Thyroid gland (tissue), 4 donors: ENCODE measurements at regions not wholly inside any gene's neighbourhood (a gene's known extent, or its start where the extent isn't known, plus 50 kb on each side); places are given as distances from the start of the nearest gene placed in this dataset.

ENCODE experiments used
- DNase-seq, 2 donors: peaks; one replicate each; pipeline ENCODE4 v3.0.0-alpha.2; 2019
- H3K27ac ChIP-seq, 3 donors: fragments of 200-600 bp; sonication (generic); 1 replicate in 2 of 3; 2 replicates in 1 of 3; pipeline ENCODE4 v1.5.1; 2016 to 2019; ENCODE audit warnings: mild to moderate bottlenecking in 1 of 3, moderate library complexity in 1 of 3
- H3K27me3 ChIP-seq: fragments of 200-600 bp; sonication (generic); one replicate; pipeline ENCODE4 v1.5.1; 2019
- H3K36me3 ChIP-seq, 2 donors: fragments of 200-600 bp; sonication (generic); one replicate each; pipeline ENCODE4 v1.5.1; 2016 to 2019
- H3K4me1 ChIP-seq, 2 donors: fragments of 200-600 bp; sonication (generic); one replicate each; pipeline ENCODE4 v1.5.1; 2017 to 2019
- H3K4me3 ChIP-seq, 3 donors: fragments of 200-600 bp; sonication (generic); replicated peaks in 1 of 3; 1 replicate in 2 of 3; 2 replicates in 1 of 3; pipeline ENCODE4 v1.5.1; 2016; ENCODE audit warnings: mild to moderate bottlenecking in 1 of 3
- H3K9me3 ChIP-seq: fragments of 200-600 bp; sonication (generic); one replicate; pipeline ENCODE4 v1.5.1; 2017
- POLR2A ChIP-seq, 2 donors: fragments of 450-650 bp; IDR thresholded peaks; one replicate each; pipeline ENCODE4 v1.6.1; 2017; ENCODE audit warnings: antibody characterized with exemption in 2 of 2, mild to moderate bottlenecking in 2 of 2, moderate library complexity in 1 of 2
- WGBS, 2 donors: methylation state at CpG; one replicate each; pipeline ENCODE4 v1.1.5; 2017; 5-methylcytosine and 5-hydroxymethylcytosine counted together
- intact Hi-C: fragments of 100-400 bp; cut with DNase I; formaldehyde crosslinking; loops from one replicate; pipeline ENCODE4 v1.15.1; 2023
- TF ChIP-seq, protein P1 (sequence below), 6 experiments: fragments of 200-600 bp in 3 of 6; fragments of 450-650 bp in 3 of 6; sonication (generic) in 3 of 6; IDR thresholded peaks; one replicate each; pipeline ENCODE4 v1.5.1; 2016 to 2019; ENCODE audit warnings: antibody characterized with exemption in 6 of 6, mild to moderate bottlenecking in 2 of 6, inconsistent platforms in 1 of 6, moderate library complexity in 1 of 6

DNA sequence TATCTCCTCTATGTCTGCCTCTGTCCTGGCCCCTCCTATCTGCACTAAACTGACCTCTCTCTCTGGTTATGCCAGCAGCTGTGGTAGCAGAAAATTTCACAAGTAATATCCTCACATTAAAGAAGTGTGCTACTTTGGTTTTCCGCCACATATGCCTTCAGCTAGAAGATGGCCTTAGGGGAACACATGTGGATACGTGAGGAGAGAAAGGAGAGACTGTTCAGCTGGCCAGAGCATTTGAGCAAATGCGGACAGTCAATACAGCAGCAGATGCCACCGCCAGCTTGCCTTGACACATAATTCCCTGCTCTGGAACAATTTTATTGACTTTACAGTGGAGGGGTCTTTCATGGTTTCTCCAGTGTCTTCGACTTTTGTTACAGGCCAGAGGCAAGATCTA, 434.6 kb downstream of the TAF11L14 start:
- Histone ChIP-seq H3K4me3 (no peak overlapping the region), H3K36me3 (no peaks in the 10 kb centered on the region), H3K4me1 (peaks cover 0 to 12% of the 10 kb centered on the region in 2 donors), H3K27me3 (no peaks in the 10 kb centered on the region), H3K9me3 (no peaks in the 10 kb centered on the region), H3K27ac (no peak overlapping the region)
- TF ChIP-seq, protein P1, sequence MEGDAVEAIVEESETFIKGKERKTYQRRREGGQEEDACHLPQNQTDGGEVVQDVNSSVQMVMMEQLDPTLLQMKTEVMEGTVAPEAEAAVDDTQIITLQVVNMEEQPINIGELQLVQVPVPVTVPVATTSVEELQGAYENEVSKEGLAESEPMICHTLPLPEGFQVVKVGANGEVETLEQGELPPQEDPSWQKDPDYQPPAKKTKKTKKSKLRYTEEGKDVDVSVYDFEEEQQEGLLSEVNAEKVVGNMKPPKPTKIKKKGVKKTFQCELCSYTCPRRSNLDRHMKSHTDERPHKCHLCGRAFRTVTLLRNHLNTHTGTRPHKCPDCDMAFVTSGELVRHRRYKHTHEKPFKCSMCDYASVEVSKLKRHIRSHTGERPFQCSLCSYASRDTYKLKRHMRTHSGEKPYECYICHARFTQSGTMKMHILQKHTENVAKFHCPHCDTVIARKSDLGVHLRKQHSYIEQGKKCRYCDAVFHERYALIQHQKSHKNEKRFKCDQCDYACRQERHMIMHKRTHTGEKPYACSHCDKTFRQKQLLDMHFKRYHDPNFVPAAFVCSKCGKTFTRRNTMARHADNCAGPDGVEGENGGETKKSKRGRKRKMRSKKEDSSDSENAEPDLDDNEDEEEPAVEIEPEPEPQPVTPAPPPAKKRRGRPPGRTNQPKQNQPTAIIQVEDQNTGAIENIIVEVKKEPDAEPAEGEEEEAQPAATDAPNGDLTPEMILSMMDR (IDR thresholded peaks at IDR 0.05): no peak
- no peak for TF ChIP-seq POLR2A (IDR thresholded peaks at IDR 0.05)
- WGBS, 2 donors: 93 to 94% methylated on average over 5 of the region's 5 CpGs
- no peak for DNase-seq
- intact Hi-C loops: no loop called here

DNA sequence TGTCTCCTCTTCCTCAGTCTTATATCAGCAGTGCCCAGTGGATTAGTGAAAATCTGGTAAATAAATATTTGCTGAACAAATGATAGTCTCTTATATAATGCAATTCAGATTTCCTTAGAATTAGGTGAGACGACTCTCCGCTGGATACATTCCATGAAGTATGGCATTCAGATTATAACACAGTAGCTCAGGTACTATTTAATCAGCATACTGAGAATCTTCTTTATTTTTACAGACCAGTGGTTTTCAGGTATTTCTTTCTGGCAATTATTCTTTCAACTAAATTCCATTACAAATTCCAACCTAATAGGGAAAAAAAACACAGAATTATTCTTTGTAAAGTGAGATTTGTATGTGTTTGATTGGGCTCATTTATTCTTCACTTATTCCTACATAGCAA, 435.5 kb downstream of the TAF11L14 start:
- peaks cover 0 to 12% of the 10 kb centered on the region in 2 donors for H3K4me1 ChIP-seq
- H3K4me3 ChIP-seq: no peak overlapping the region
- no peaks in the 10 kb centered on the region for H3K27me3 ChIP-seq
- H3K36me3 ChIP-seq: no peaks in the 10 kb centered on the region
- no peak overlapping the region for H3K27ac ChIP-seq
- WGBS, 2 donors: 47 to 60% methylated on average over 2 of the region's 2 CpGs
- no peak for TF ChIP-seq POLR2A (IDR thresholded peaks at IDR 0.05)
- TF ChIP-seq, protein P1 (IDR thresholded peaks at IDR 0.05): no peak
- intact Hi-C loops: no loop called here
- no peaks in the 10 kb centered on the region for H3K9me3 ChIP-seq
- DNase-seq: no peak

DNA sequence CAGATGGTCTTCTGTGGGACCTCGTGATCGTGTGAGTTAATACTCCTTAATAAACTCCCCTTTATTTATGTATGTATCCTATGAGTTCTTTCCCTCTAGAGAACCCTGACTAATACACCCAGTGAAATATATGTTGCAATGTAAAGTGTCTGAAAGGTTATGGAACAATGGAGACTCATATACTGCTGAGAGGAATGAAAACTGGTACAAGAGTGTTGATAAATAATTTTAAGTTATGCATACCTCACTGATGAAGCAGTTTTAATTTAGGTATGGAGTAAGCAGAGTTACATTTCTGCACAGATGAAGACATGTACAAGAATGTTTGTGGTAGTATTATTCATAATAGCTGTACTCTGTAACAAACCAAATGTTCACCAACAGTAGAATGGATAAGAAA, 438.3 kb downstream of the TAF11L14 start:
- DNase-seq: no peak
- WGBS, 2 donors: 88 to 93% methylated on average over 2 of the region's 2 CpGs
- Histone ChIP-seq H3K9me3 (no peaks in the 10 kb centered on the region), H3K27ac (no peak overlapping the region), H3K27me3 (no peaks in the 10 kb centered on the region), H3K4me3 (no peak overlapping the region), H3K36me3 (no peaks in the 10 kb centered on the region), H3K4me1 (peaks cover 0 to 18% of the 10 kb centered on the region in 2 donors)
- intact Hi-C loops: no loop called here
- TF ChIP-seq, protein P1 (IDR thresholded peaks at IDR 0.05): no peak

DNA sequence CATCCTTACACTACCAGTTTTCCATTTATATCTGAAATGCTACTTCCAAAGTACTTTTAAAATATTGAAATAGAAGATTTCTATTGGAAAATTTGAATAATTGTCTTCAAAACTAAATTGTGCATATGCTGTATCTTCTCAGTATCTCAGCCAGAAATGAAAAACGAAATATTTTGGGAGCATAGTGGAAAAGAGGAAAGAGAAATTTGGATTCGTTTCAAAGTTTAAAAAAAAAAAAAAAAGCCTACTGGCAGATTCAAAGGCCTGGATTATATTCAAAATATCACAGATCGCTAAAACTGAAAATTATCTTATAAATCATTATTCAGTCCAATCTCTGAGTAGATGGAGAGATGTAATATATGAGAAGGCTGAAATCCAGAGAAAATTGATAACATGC, 440.7 kb downstream of the TAF11L14 start:
- TF ChIP-seq, protein P1 (IDR thresholded peaks at IDR 0.05): no peak
- TF ChIP-seq POLR2A (IDR thresholded peaks at IDR 0.05): no peak
- WGBS, 2 donors: 51% methylated on average over 3 of the region's 3 CpGs
- no peak for DNase-seq

GRCh38 chr5:18078157-18078556, 443.9 kb downstream of the TAF11L14 start:
- Histone ChIP-seq H3K27ac (no peak overlapping the region), H3K27me3 (no peaks in the 10 kb centered on the region), H3K4me3 (no peak overlapping the region), H3K9me3 (no peaks in the 10 kb centered on the region), H3K36me3 (no peaks in the 10 kb centered on the region), H3K4me1 (peaks cover 5 to 6% of the 10 kb centered on the region in 2 donors)
- intact Hi-C loops: no loop called here
- no peak for DNase-seq
- TF ChIP-seq, protein P1 (IDR thresholded peaks at IDR 0.05): no peak
- no peak for TF ChIP-seq POLR2A (IDR thresholded peaks at IDR 0.05)

More for the DNA sequence above, 440.7 kb downstream of the TAF11L14 start:
- Histone ChIP-seq H3K9me3 (no peaks in the 10 kb centered on the region), H3K4me1 (peaks cover 0 to 12% of the 10 kb centered on the region in 2 donors), H3K27me3 (no peaks in the 10 kb centered on the region), H3K36me3 (no peaks in the 10 kb centered on the region), H3K4me3 (no peak overlapping the region), H3K27ac (no peak overlapping the region)
- intact Hi-C loops: no loop called here
